D721Med (cell line): ENCODE measurements at regions not wholly inside any gene's neighbourhood (a gene's known extent, or its start where the extent isn't known, plus 50 kb on each side); places are given as distances from the start of the nearest gene placed in this dataset.
A peak's percentile ranks its signal among the peaks of the same experiment; 100 is the strongest.

Source experiments
- DNase-seq: peaks from one replicate; pipeline ENCODE4 v3.0.0; 2011; ENCODE audit warnings: low spot score; ENCODE audit not compliant: insufficient read length
- FAIRE-seq: peaks from 2 replicates; lab custom pipeline; 2011; peaks lifted over from hg19 to GRCh38; lab: Jason Lieb, UNC
- CTCF ChIP-seq: IDR thresholded peaks from 2 replicates; pipeline ENCODE4 v1.5.1; 2012; ENCODE audit warnings: mild to moderate bottlenecking, control low read depth; ENCODE audit not compliant: insufficient read depth; ENCODE audit errors: missing control alignments

- no peak for DNase-seq
- no peak for TF ChIP-seq CTCF
These were observed 1021.8 kb upstream of the INTU start for GRCh38 chr4:126610933-126611332.

DNA sequence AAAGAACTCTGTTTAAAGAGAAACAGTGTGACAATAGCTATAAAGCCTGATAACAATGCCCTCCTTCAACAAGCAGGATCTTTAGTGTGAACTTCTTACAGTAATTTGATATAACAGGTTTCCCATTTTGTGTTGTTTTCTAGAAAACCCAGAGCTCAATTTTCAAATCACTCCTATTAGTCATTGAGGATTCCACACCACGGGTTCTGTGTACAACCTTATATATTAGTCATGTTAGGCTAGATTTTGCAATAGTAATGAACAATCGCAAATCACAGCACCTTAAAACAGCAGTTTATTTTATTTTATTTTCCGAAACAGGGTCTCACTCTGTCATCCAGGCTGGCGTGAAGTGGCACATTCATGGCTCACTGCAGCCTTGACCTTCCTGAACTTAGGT is 1020.9 kb upstream of the INTU start:
- no peak for TF ChIP-seq CTCF
- DNase-seq: no peak
- FAIRE-seq: no peak

More at GRCh38 chr4:126610933-126611332, 1021.8 kb upstream of the INTU start:
- no peak for FAIRE-seq

- no peak for TF ChIP-seq CTCF
- FAIRE-seq (no peak), DNase-seq (no peak)
These were observed 1018.4 kb upstream of the INTU start for GRCh38 chr4:126614356-126614855.

DNA sequence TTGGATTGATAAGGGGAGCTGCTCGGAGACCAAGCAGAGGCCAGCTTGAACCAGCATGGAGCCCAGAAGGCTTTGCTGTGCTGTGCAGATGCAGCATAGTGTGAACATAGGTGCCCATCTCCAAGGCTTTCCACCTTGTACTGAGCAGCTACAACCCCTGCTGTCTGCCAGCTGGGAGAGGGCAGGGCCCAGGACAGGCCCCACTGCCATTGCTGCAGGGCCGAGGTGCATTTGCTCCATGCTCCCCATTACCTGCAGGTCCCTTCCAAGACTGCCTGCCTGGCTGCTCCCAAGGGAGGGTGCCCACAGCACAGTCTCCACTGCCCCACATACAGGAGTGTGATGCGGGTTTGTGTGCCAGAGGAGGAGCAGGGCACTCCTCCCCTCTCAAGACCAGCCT is 1016.0 kb upstream of the INTU start:
- DNase-seq (no peak), FAIRE-seq (no peak)
- no peak for TF ChIP-seq CTCF

DNA sequence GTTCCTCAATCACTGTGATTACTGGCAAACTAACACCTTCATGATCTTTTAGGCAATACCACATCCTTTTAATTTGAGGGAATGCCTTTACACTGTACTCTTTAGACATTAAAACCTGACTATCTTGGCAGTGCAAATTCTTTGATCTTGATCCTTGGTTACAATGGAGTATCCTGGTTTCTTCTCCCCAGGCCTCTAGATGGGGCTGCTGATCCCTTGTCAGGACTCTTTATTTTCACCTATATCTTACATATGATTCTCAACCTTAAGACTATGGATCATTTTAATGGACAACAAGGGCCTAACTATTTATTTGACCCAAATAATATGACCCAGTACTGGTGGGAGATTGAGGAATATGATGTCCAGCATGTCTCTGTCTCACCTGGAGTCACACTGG is 1005.5 kb upstream of the INTU start:
- peak; percentile 33 for TF ChIP-seq CTCF
- DNase-seq (no peak), FAIRE-seq (no peak)

DNA sequence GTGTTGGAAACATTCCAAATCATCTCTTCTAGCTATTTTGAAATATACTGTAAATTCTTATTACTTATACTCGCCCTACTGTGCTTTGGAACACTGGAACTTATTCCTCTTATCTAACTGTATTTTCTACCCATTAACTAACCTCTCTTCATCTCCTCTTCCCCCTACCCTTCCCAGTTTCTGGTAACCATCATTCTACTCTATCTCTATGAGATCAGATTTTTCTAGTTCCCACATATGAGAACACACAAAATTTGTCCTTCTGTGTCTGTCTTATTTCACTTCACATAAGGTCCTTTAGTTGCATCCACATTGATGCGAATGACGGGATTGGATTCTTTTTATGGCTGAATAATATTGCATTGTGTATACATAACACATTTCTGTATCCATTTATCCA is 1003.8 kb upstream of the INTU start:
- no peak for FAIRE-seq
- no peak for TF ChIP-seq CTCF
- no peak for DNase-seq

DNA sequence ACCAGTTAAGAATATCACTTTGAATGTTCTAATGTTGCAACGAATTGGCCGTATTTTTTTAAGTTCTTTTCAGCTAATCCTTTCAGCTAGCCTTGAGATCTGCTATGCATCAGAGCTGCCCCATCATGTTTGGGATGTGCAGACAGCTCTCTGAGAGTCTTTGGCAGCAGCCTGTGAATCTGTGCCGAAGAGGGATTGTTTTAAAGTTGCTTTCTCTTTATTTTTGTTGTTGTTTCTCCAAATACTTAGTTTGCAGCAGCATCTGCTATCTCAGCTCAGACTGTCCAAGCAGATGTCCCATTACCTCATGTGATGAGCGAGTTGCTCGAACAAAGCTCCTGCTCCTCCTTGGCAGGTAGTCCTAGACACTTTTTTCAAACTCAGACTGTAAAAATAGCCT is 1002.5 kb upstream of the INTU start:
- FAIRE-seq (no peak), DNase-seq (no peak)
- TF ChIP-seq CTCF: no peak
